Fibroblast of the aortic adventitia (primary cell): ENCODE measurements at regions not wholly inside any gene's neighbourhood (a gene's known extent, or its start where the extent isn't known, plus 50 kb on each side); places are given as distances from the start of the nearest gene placed in this dataset.
A peak's percentile ranks its signal among the peaks of the same experiment; 100 is the strongest.

Experiments used
- DNase-seq: peaks from one replicate; pipeline ENCODE4 v3.0.0-alpha.2; 2010; ENCODE audit warnings: low read depth
- H3K4me3 ChIP-seq: 2 replicates; pipeline ENCODE4 v1.5.1; 2011; ENCODE audit warnings: low read depth, mild to moderate bottlenecking, control low read depth, low read length, moderate library complexity
- CTCF ChIP-seq: IDR thresholded peaks from 2 replicates; pipeline ENCODE4 v1.5.1; 2011; ENCODE audit warnings: mild to moderate bottlenecking, low read length, control low read depth, inconsistent platforms; ENCODE audit not compliant: insufficient read depth

- no peak for TF ChIP-seq CTCF
- peak; percentile 67 for DNase-seq
- H3K4me3 ChIP-seq, result no peak overlapping the region
These were observed 64.9 kb upstream of the DAAM1 start for GRCh38 chr14:59123531-59123930.

- peak; percentile 46 for TF ChIP-seq CTCF
- no peak overlapping the region for H3K4me3 ChIP-seq
- peak; percentile 58 for DNase-seq
These were observed 64.5 kb upstream of the DAAM1 start for GRCh38 chr14:59123975-59124374.

GRCh38 chr14:59125156-59125555 is 63.3 kb upstream of the DAAM1 start:
- H3K4me3 ChIP-seq, result no peak overlapping the region
- no peak for TF ChIP-seq CTCF
- DNase-seq, result no peak

GRCh38 chr14:59126714-59127436 is 61.6 kb upstream of the DAAM1 start:
- no peak overlapping the region for H3K4me3 ChIP-seq
- DNase-seq, result peak; percentile 76
- peak; percentile 67 for TF ChIP-seq CTCF

GRCh38 chr14:59127437-59127732 is 61.1 kb upstream of the DAAM1 start:
- H3K4me3 ChIP-seq, result no peak overlapping the region
- TF ChIP-seq CTCF, result no peak
- DNase-seq, result no peak

GRCh38 chr14:59130462-59130861 is 58.0 kb upstream of the DAAM1 start:
- no peak for TF ChIP-seq CTCF
- DNase-seq, result no peak
- H3K4me3 ChIP-seq, result no peak overlapping the region
